SK-N-SH (cell line): ENCODE measurements at regions not wholly inside any gene's neighbourhood (a gene's known extent, or its start where the extent isn't known, plus 50 kb on each side); places are given as distances from the start of the nearest gene placed in this dataset.
A peak's percentile ranks its signal among the peaks of the same experiment; 100 is the strongest.

Source experiments
- CTCF ChIA-PET: fragments of 300-600, 350-600 bp; formaldehyde crosslinking; extraction: SDS; loops from one replicate; lab custom pipeline; 2021; lab: Yijun Ruan, JAX
- POLR2A ChIA-PET: fragments of 350-600 bp; sonication (Branson Sonifier 250); formaldehyde crosslinking; extraction: SDS; loops from one replicate; lab custom pipeline; 2020; ENCODE audit warnings: antibody characterized with exemption, inconsistent platforms; lab: Yijun Ruan, JAX
- DNase-seq: peaks from one replicate; pipeline ENCODE4 v3.0.0; 2012
- H2AFZ ChIP-seq: fragments of 200-600 bp; sonication (generic); 2 replicates; pipeline ENCODE4 v1.8.1; 2016; ENCODE audit warnings: antibody characterized with exemption, mild to moderate bottlenecking, low read depth
- H3F3A ChIP-seq: fragments of 200-600 bp; sonication (generic); replicated peaks from 2 replicates; pipeline ENCODE3; 2016; ENCODE audit warnings: antibody characterized with exemption, mild to moderate bottlenecking; ENCODE audit not compliant: insufficient read depth
- H3K27ac ChIP-seq, 2 experiments: fragments of 200-500 bp in 1 of 2; fragments of 200-600 bp in 1 of 2; sonication (Bioruptor generic) in 1 of 2; sonication (generic), shearing (Covaris generic) in 1 of 2; 2 replicates each; pipeline versions ENCODE4 v1.5.1 to v1.6.1; 2014 to 2016; ENCODE audit warnings: low read depth in 2 of 2, inconsistent platforms in 1 of 2, low read length in 1 of 2, mild to moderate bottlenecking in 1 of 2, mixed read lengths in 1 of 2
- H3K27me3 ChIP-seq: fragments of 200-600 bp; sonication (generic), shearing (Covaris generic); 2 replicates; pipeline ENCODE4 v1.6.1; 2016; ENCODE audit warnings: mixed run types; ENCODE audit not compliant: insufficient read depth
- H3K36me3 ChIP-seq, 2 experiments: fragments of 200-500 bp in 1 of 2; fragments of 200-600 bp in 1 of 2; sonication (Bioruptor generic) in 1 of 2; sonication (generic) in 1 of 2; replicated peaks in 1 of 2; 2 replicates each; pipeline versions ENCODE3 to v1.5.1; 2014 to 2016; ENCODE audit warnings: low read length in 1 of 2, mild to moderate bottlenecking in 1 of 2; ENCODE audit not compliant: insufficient read depth in 2 of 2, control insufficient read depth in 1 of 2
- H3K4me1 ChIP-seq, 2 experiments: fragments of 200-500 bp in 1 of 2; fragments of 200-600 bp in 1 of 2; sonication (Bioruptor generic) in 1 of 2; sonication (generic), shearing (Covaris generic) in 1 of 2; 2 replicates each; pipeline versions ENCODE4 v1.5.1 to v1.6.1; 2014 to 2016; ENCODE audit warnings: low read depth in 1 of 2, low read length in 1 of 2, mixed run types in 1 of 2; ENCODE audit not compliant: insufficient read depth in 2 of 2, control insufficient read depth in 1 of 2
- H3K4me2 ChIP-seq: fragments of 200-600 bp; sonication (generic), shearing (Covaris generic); 2 replicates; pipeline ENCODE4 v1.6.1; 2017; ENCODE audit warnings: mixed run types
- H3K4me3 ChIP-seq, 2 experiments: fragments of 200-500 bp in 1 of 2; fragments of 200-600 bp in 1 of 2; sonication (Bioruptor generic) in 1 of 2; sonication (generic), shearing (Covaris generic) in 1 of 2; 2 replicates each; pipeline versions ENCODE4 v1.5.1 to v1.8.1; 2014 to 2016; ENCODE audit warnings: low read depth in 2 of 2, inconsistent platforms in 1 of 2, low read length in 1 of 2, mild to moderate bottlenecking in 1 of 2, mixed read lengths in 1 of 2, moderate library complexity in 1 of 2
- H3K79me2 ChIP-seq: fragments of 200-600 bp; sonication (generic); 2 replicates; pipeline ENCODE4 v1.8.1; 2017; ENCODE audit warnings: mild to moderate bottlenecking; ENCODE audit not compliant: insufficient read depth
- H3K9ac ChIP-seq: fragments of 200-600 bp; sonication (generic); 2 replicates; pipeline ENCODE4 v1.6.1; 2017; ENCODE audit warnings: mixed run types
- H3K9me2 ChIP-seq: fragments of 200-600 bp; sonication (generic); 2 replicates; pipeline ENCODE4 v1.6.1; 2017; ENCODE audit warnings: mixed run types
- H3K9me3 ChIP-seq: fragments of 200-600 bp; sonication (generic); 2 replicates; pipeline ENCODE4 v1.6.1; 2017; ENCODE audit warnings: mixed run types, mild to moderate bottlenecking, moderate library complexity
- H4K20me1 ChIP-seq: fragments of 200-600 bp; sonication (generic); 2 replicates; pipeline ENCODE4 v1.6.1; 2017; ENCODE audit warnings: mild to moderate bottlenecking, mixed run types; ENCODE audit not compliant: insufficient read depth
- CTCF ChIP-seq: fragments of 200-600 bp; sonication (generic); IDR thresholded peaks from 2 replicates; pipeline ENCODE4 v1.6.1; 2017; ENCODE audit warnings: antibody characterized with exemption, mild to moderate bottlenecking, moderate library complexity
- ELF1 ChIP-seq: IDR thresholded peaks from 2 replicates; pipeline ENCODE4 v1.4.0; 2012
- EP300 ChIP-seq, 2 experiments: IDR thresholded peaks; 2 replicates each; pipeline versions ENCODE4 v1.4.0 to v1.6.1; 2012; ENCODE audit warnings: borderline replicate concordance in 1 of 2, low read depth in 1 of 2, low read length in 1 of 2
- FOXJ3 ChIP-seq: sonication (generic); formaldehyde crosslinking; IDR thresholded peaks from 2 replicates; pipeline ENCODE4 v1.5.1; 2020; ENCODE audit warnings: mild to moderate bottlenecking, missing genetic modification reagents
- GABPA ChIP-seq: IDR thresholded peaks from 2 replicates; pipeline ENCODE4 v1.4.0; 2012; ENCODE audit warnings: low read depth, mild to moderate bottlenecking
- GATA2 ChIP-seq: sonication (generic); formaldehyde crosslinking; IDR thresholded peaks from 2 replicates; pipeline ENCODE4 v1.5.0; 2020; ENCODE audit warnings: mild to moderate bottlenecking, missing genetic modification reagents
- IRF3 ChIP-seq: fragments of 150-350 bp; IDR thresholded peaks from 2 replicates; pipeline ENCODE4 v1.6.1; 2016; ENCODE audit warnings: mild to moderate bottlenecking, low read depth, low read length
- MEF2A ChIP-seq: IDR thresholded peaks from 2 replicates; pipeline ENCODE4 v1.4.0; 2012; ENCODE audit warnings: low read depth, borderline replicate concordance
- PBX3 ChIP-seq: IDR thresholded peaks from 2 replicates; pipeline ENCODE4; 2012
- POLR2AphosphoS5 ChIP-seq: IDR thresholded peaks from 2 replicates; pipeline ENCODE4 v1.6.1; 2012; ENCODE audit warnings: low read depth, low read length
- RAD21 ChIP-seq: IDR thresholded peaks from 2 replicates; pipeline ENCODE4 v1.6.1; 2012; ENCODE audit warnings: mild to moderate bottlenecking, low read length
- RCOR1 ChIP-seq: fragments of 150-350 bp; IDR thresholded peaks from 2 replicates; pipeline ENCODE4 v1.6.1; 2017; ENCODE audit warnings: antibody characterized with exemption, low read length
- RFX5 ChIP-seq: IDR thresholded peaks from 2 replicates; pipeline ENCODE4 v1.6.1; 2012; ENCODE audit warnings: mild to moderate bottlenecking, improper control_type of control experiment, low read length
- RXRA ChIP-seq: IDR thresholded peaks from 2 replicates; pipeline ENCODE4 v1.4.0; 2012; ENCODE audit warnings: low read depth, mild to moderate bottlenecking, borderline replicate concordance
- TAF1 ChIP-seq: IDR thresholded peaks from 2 replicates; pipeline ENCODE4 v1.6.1; 2012; ENCODE audit warnings: low read depth, mild to moderate bottlenecking, low read length, moderate library complexity, borderline replicate concordance
- TCF12 ChIP-seq: IDR thresholded peaks from 2 replicates; pipeline ENCODE4 v1.4.0; 2012
- TEAD4 ChIP-seq: IDR thresholded peaks from 2 replicates; pipeline ENCODE4 v1.4.0; 2012; ENCODE audit warnings: mild to moderate bottlenecking, borderline replicate concordance; ENCODE audit not compliant: insufficient read depth
- USF1 ChIP-seq: IDR thresholded peaks from 2 replicates; pipeline ENCODE4 v1.4.0; 2012; ENCODE audit warnings: low read depth, borderline replicate concordance
- USF2 ChIP-seq: fragments of 150-350 bp; IDR thresholded peaks from 2 replicates; pipeline ENCODE4 v1.6.1; 2017; ENCODE audit warnings: antibody characterized with exemption, low read length, low read depth, borderline replicate concordance
- whole genome bisulfite sequencing: methylation state at CpG from one replicate; pipeline ENCODE4 v1.1.6; 2017; ENCODE audit warnings: low lambda C conversion rate; 5-methylcytosine and 5-hydroxymethylcytosine counted together

GRCh38 chr3:13259831-13260230, 160.3 kb downstream of the NUP210 start:
- POLR2A ChIA-PET = no interaction called here
- Histone ChIP-seq H3K4me2 (no peak overlapping the region), H3K9ac (no peak overlapping the region), H3K36me3 (no peaks in the 10 kb centered on the region), H3K4me1 (peaks cover 0 to 36% of the 10 kb centered on the region in 2 experiments; a peak in 1 of 4 replicates), H3K27me3 (no peaks in the 10 kb centered on the region), H3F3A (no peaks in the 10 kb centered on the region), H3K9me3 (no peaks in the 10 kb centered on the region), H3K9me2 (no peaks in the 10 kb centered on the region), H3K4me3 (no peak overlapping the region), H4K20me1 (no peaks in the 10 kb centered on the region)
- CTCF ChIA-PET = interaction anchor here (1.0 to 3.2 kb wide), 6 partner anchors 13 to 388 kb away, joined by 3 to 17 read pairs (median 10); no protein-coding TSS in a partner anchor
- DNase-seq = no peak
- WGBS = 57% methylated on average over 5 of the region's 5 CpGs
- TF ChIP-seq CTCF (no peak), EP300 (IDR thresholded peaks at IDR 0.05; ENCODE audit: borderline replicate concordance in 1 of 2, low read depth in 1 of 2, low read length in 1 of 2) (no peak), GATA2 (no peak), MEF2A (no peak), RXRA (no peak), GABPA (no peak), RCOR1 (no peak), TAF1 (no peak), TCF12 (no peak), USF1 (no peak)
- TF ChIP-seq, all 33 proteins: peak for 0
- Histone ChIP-seq H3K27ac (peak overlapping the region in 1 of 2 experiments; percentile 47; a peak in 1 of 4 replicates), H2AFZ (no peak overlapping the region), H3K79me2 (no peaks in the 10 kb centered on the region)

GRCh38 chr3:13258986-13259514, 161.1 kb downstream of the NUP210 start:
- Histone ChIP-seq H3K79me2 (no peaks in the 10 kb centered on the region), H3K9me2 (no peaks in the 10 kb centered on the region), H3K4me2 (no peak overlapping the region), H2AFZ (no peak overlapping the region), H3K9me3 (no peaks in the 10 kb centered on the region), H3F3A (no peaks in the 10 kb centered on the region), H3K9ac (no peak overlapping the region), H3K4me1 (peaks cover 0 to 30% of the 10 kb centered on the region in 2 experiments; a peak in 1 of 4 replicates), H3K27ac (no peak overlapping the region; a peak in 1 of 4 replicates), H3K27me3 (no peaks in the 10 kb centered on the region), H3K36me3 (no peaks in the 10 kb centered on the region), H4K20me1 (no peaks in the 10 kb centered on the region), H3K4me3 (no peak overlapping the region)
- no peak for TF ChIP-seq CTCF
- no peak for TF ChIP-seq RCOR1
- no peak for TF ChIP-seq IRF3
- TF ChIP-seq TEAD4 = no peak
- TF ChIP-seq RFX5 = no peak
- TF ChIP-seq FOXJ3 (CRISPR knock-in tag) = no peak
- TF ChIP-seq RXRA = no peak
- TF ChIP-seq POLR2AphosphoS5 = no peak
- no peak for TF ChIP-seq ELF1
- TF ChIP-seq PBX3 = no peak
- TF ChIP-seq RAD21 = 0 out of 2 replicates have a peak, but pooled peaks have one; percentile 11
- 0 out of 2 replicates have a peak, but pooled peaks have one; percentile 21 for TF ChIP-seq GATA2
- TF ChIP-seq USF2 = no peak
- WGBS = 76% methylated on average over 7 of the region's 9 CpGs
- POLR2A ChIA-PET = no interaction called here
- peak; percentile 67 for DNase-seq
- CTCF ChIA-PET = interaction anchor here (0.7 to 3.2 kb wide), 5 partner anchors 12 to 389 kb away, joined by 3 to 17 read pairs (median 3); no protein-coding TSS in a partner anchor
